NB4 (cell line): ENCODE measurements at regions not wholly inside any gene's neighbourhood (a gene's known extent, or its start where the extent isn't known, plus 50 kb on each side); places are given as distances from the start of the nearest gene placed in this dataset.

Source experiments
- CTCF ChIP-seq: IDR thresholded peaks from one replicate; pipeline ENCODE4 v1.5.1; 2012; ENCODE audit warnings: low read depth, low read length
- MAX ChIP-seq: IDR thresholded peaks from 2 replicates; pipeline ENCODE4 v1.6.1; 2011; ENCODE audit warnings: low read depth, low read length
- POLR2A ChIP-seq: IDR thresholded peaks from 2 replicates; pipeline ENCODE4 v1.6.1; 2011; ENCODE audit warnings: mild to moderate bottlenecking; ENCODE audit not compliant: insufficient read length; ENCODE audit errors: extremely low read depth

DNA sequence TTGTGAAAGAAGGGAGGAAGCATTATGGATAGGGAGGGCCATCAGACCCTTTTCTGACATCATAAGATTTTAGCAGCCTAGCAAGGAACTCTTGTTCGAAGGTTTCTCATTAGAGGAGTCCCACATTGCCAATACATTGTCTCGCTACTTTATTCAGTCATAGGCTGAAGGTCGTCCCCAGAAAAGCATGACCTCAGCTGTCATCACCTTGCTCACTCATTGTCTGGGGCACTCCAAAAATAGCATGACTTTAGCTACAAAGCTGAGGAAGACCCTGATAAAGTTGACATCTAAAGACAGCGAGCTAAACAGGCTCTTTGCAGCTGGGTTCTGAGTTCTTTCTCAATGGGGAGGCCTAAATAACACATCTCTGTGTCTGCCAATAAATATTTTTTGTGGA, 112.4 kb upstream of the PTPRR start:
- TF ChIP-seq CTCF (no peak), MAX (no peak), POLR2A (no peak)
